Neural progenitor cell (in vitro differentiated cells): ENCODE measurements at regions not wholly inside any gene's neighbourhood (a gene's known extent, or its start where the extent isn't known, plus 50 kb on each side); places are given as distances from the start of the nearest gene placed in this dataset.

Experiments
- CTCF ChIP-seq: fragments of 200-600 bp; sonication (generic); IDR thresholded peaks from 2 replicates; pipeline ENCODE4 v1.5.1; 2017; ENCODE audit warnings: antibody characterized with exemption, mild to moderate bottlenecking
- EZH2 ChIP-seq: fragments of 200-600 bp; sonication (generic); IDR thresholded peaks from 2 replicates; pipeline ENCODE4 v1.6.1; 2017; ENCODE audit warnings: antibody characterized with exemption, mild to moderate bottlenecking, moderate library complexity

GRCh38 chrX:127138218-127138617 lies 318.7 kb downstream of the PRR32 start:
- TF ChIP-seq CTCF, result no peak
- TF ChIP-seq EZH2, result no peak
